Stomach (tissue), 8 donors: ENCODE measurements at regions not wholly inside any gene's neighbourhood (a gene's known extent, or its start where the extent isn't known, plus 50 kb on each side); places are given as distances from the start of the nearest gene placed in this dataset.

Experiments used
- DNase-seq, 2 donors: peaks; one replicate each; pipeline versions ENCODE4 v3.0.0 to v3.0.0-alpha.2; 2013 to 2019
- H3K27ac ChIP-seq, 5 donors: fragments of 200-600 bp in 4 of 5; sonication (generic) in 4 of 5; one replicate each; pipeline ENCODE4 v1.5.1; 2013 to 2019; ENCODE audit warnings: mild to moderate bottlenecking in 1 of 5, moderate library complexity in 1 of 5
- H3K27me3 ChIP-seq, 3 donors: fragments of 200-600 bp; sonication (generic); one replicate each; pipeline ENCODE4 v1.5.1; 2017 to 2019; ENCODE audit warnings: mixed run types in 1 of 3
- H3K36me3 ChIP-seq, 4 donors: fragments of 200-600 bp; sonication (generic); 1 replicate in 3 of 4; 2 replicates in 1 of 4; pipeline ENCODE4 v1.5.1; 2016 to 2019
- H3K4me1 ChIP-seq, 4 donors: fragments of 200-600 bp; sonication (generic); one replicate each; pipeline ENCODE4 v1.5.1; 2016 to 2019
- H3K4me3 ChIP-seq, 4 donors: fragments of 200-600 bp; sonication (generic) in 3 of 4; one replicate each; pipeline ENCODE4 v1.5.1; 2016 to 2019; ENCODE audit warnings: mild to moderate bottlenecking in 1 of 4
- H3K9me3 ChIP-seq, 4 donors: fragments of 200-600 bp; sonication (generic); one replicate each; pipeline ENCODE4 v1.5.1; 2016 to 2019
- CTCF ChIP-seq, 7 experiments: fragments of 450-650 bp in 4 of 7; fragments of 200-600 bp in 3 of 7; sonication (generic) in 3 of 7; IDR thresholded peaks; one replicate each; pipeline ENCODE4 v1.5.1; 2016 to 2019; ENCODE audit warnings: antibody characterized with exemption in 7 of 7, control low read depth in 2 of 7, mild to moderate bottlenecking in 1 of 7
- EP300 ChIP-seq: sonication (generic); formaldehyde crosslinking; IDR thresholded peaks from one replicate; pipeline ENCODE4 v1.6.1; 2017; ENCODE audit warnings: antibody characterized with exemption
- POLR2A ChIP-seq, 4 donors: fragments of 450-650 bp; IDR thresholded peaks; one replicate each; pipeline ENCODE4 v1.6.1; 2016; ENCODE audit warnings: antibody characterized with exemption in 4 of 4, control low read depth in 2 of 4, mild to moderate bottlenecking in 1 of 4, moderate library complexity in 1 of 4
- POLR2AphosphoS5 ChIP-seq, 3 donors: sonication (generic); formaldehyde crosslinking; IDR thresholded peaks; one replicate each; pipeline ENCODE4 v1.6.1; 2016; ENCODE audit warnings: antibody characterized with exemption in 3 of 3
- WGBS, 5 donors: extraction: QIAGEN DNeasy Blood & Tissue Kit in 3 of 5; methylation state at CpG; one replicate each; pipeline versions ENCODE4 v1.1.5 to v1.1.7; 2013 to 2018; 5-methylcytosine and 5-hydroxymethylcytosine counted together
- intact Hi-C: fragments of 100-400 bp; cut with DNase I; formaldehyde crosslinking; loops from one replicate; pipeline ENCODE4 v1.15.1; 2023; ENCODE audit warnings: low total_unique reads
- donor health status: healthy with polysubstance abuse.
- donor health status: Bipolar disorder and iron deficiency.
- donor health status: healthy.

GRCh38 chr17:14875557-14876412 lies 389.3 kb downstream of the PMP22 start:
- no peaks in the 10 kb centered on the region for H3K27me3 ChIP-seq
- TF ChIP-seq CTCF (IDR thresholded peaks at IDR 0.05): no peak
- no peak for TF ChIP-seq POLR2A (IDR thresholded peaks at IDR 0.05)
- TF ChIP-seq POLR2AphosphoS5 (IDR thresholded peaks at IDR 0.05): no peak
- no peak for TF ChIP-seq EP300
- H3K36me3 ChIP-seq: no peaks in the 10 kb centered on the region
- H3K4me3 ChIP-seq: no peak overlapping the region
- 65 to 76% (median 75%) methylated on average over 5 of the region's 5 CpGs for WGBS, 5 donors
- intact Hi-C loops: no loop called here
- no peak for DNase-seq
- H3K4me1 ChIP-seq: no peaks in the 10 kb centered on the region
- no peak overlapping the region for H3K27ac ChIP-seq
- no peaks in the 10 kb centered on the region for H3K9me3 ChIP-seq

- H3K4me1 ChIP-seq: no peaks in the 10 kb centered on the region
- intact Hi-C loops: no loop called here
- H3K27me3 ChIP-seq: no peaks in the 10 kb centered on the region
- WGBS, 5 donors: 88 to 93% (median 90%) methylated on average over 4 of the region's 4 CpGs
- H3K4me3 ChIP-seq: no peak overlapping the region
- no peak overlapping the region for H3K27ac ChIP-seq
- TF ChIP-seq CTCF (IDR thresholded peaks at IDR 0.05): no peak
- no peak for TF ChIP-seq EP300
- no peak for TF ChIP-seq POLR2AphosphoS5 (IDR thresholded peaks at IDR 0.05)
- TF ChIP-seq POLR2A (IDR thresholded peaks at IDR 0.05): no peak
- no peaks in the 10 kb centered on the region for H3K36me3 ChIP-seq
- H3K9me3 ChIP-seq: no peaks in the 10 kb centered on the region
- no peak for DNase-seq
These were observed 391.1 kb downstream of the PMP22 start for GRCh38 chr17:14873996-14874395.

- Histone ChIP-seq H3K27ac (no peak overlapping the region), H3K4me1 (no peaks in the 10 kb centered on the region), H3K4me3 (no peak overlapping the region), H3K36me3 (no peaks in the 10 kb centered on the region), H3K9me3 (no peaks in the 10 kb centered on the region), H3K27me3 (no peaks in the 10 kb centered on the region)
- intact Hi-C loops: no loop called here
- 80 to 92% (median 87%) methylated on average over 3 of the region's 3 CpGs for WGBS, 5 donors
- no peak for DNase-seq
- TF ChIP-seq POLR2AphosphoS5 (IDR thresholded peaks at IDR 0.05): no peak
- no peak for TF ChIP-seq POLR2A (IDR thresholded peaks at IDR 0.05)
- no peak for TF ChIP-seq EP300
- no peak for TF ChIP-seq CTCF (IDR thresholded peaks at IDR 0.05)
These were observed 391.6 kb downstream of the PMP22 start for GRCh38 chr17:14873540-14873939.

GRCh38 chr17:14871921-14872320 lies 393.2 kb downstream of the PMP22 start:
- Histone ChIP-seq H3K27me3 (no peaks in the 10 kb centered on the region), H3K4me3 (no peak overlapping the region), H3K36me3 (no peaks in the 10 kb centered on the region), H3K27ac (no peak overlapping the region), H3K9me3 (no peaks in the 10 kb centered on the region), H3K4me1 (no peaks in the 10 kb centered on the region)
- intact Hi-C loops: no loop called here
- no peak for DNase-seq
- TF ChIP-seq EP300 (no peak), POLR2AphosphoS5 (IDR thresholded peaks at IDR 0.05) (no peak)
- WGBS, 5 donors: 63 to 78% (median 69%) methylated on average over 2 of the region's 2 CpGs

GRCh38 chr17:14866266-14866665 lies 398.9 kb downstream of the PMP22 start:
- H3K9me3 ChIP-seq: peaks cover 0 to 4% (median 0%) of the 10 kb centered on the region in 4 donors
- intact Hi-C loops: no loop called here
- no peak overlapping the region for H3K4me3 ChIP-seq
- no peaks in the 10 kb centered on the region for H3K4me1 ChIP-seq
- no peaks in the 10 kb centered on the region for H3K27me3 ChIP-seq
- WGBS, 5 donors: 75 to 92% (median 87%) methylated on average over 7 of the region's 7 CpGs
- no peak for DNase-seq
- no peaks in the 10 kb centered on the region for H3K36me3 ChIP-seq
- TF ChIP-seq EP300: no peak
- TF ChIP-seq POLR2A (IDR thresholded peaks at IDR 0.05): no peak
- no peak for TF ChIP-seq POLR2AphosphoS5 (IDR thresholded peaks at IDR 0.05)
- no peak for TF ChIP-seq CTCF (IDR thresholded peaks at IDR 0.05)
- H3K27ac ChIP-seq: no peak overlapping the region
